ENCODE measurements at regions not wholly inside any gene's neighbourhood (a gene's known extent, or its start where the extent isn't known, plus 50 kb on each side); places are given as distances from the start of the nearest gene placed in this dataset.

DNA sequence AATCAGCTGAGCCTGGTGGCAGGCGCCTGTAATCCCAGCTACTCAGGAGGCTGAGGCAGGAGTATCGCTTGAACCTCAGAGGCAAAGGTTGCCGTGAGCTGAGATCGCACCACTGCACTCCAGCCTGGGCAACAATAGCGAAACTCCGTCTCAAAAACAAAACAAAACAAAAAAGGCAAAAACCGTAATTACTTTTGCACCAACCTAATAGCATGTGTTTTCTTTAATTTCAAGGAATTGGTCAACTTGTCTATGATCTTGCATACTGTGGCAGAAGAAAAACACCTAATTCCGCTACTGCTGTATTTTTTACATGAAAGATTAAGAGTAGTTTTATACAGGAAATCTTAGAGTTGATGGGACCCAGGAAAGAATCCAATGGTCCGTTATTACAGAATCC, 241.2 kb downstream of the COL4A1 start:
- DNase-seq (ENCODE audit: low read depth in 1 of 2, low spot score in 2 of 2) (no peak), FAIRE-seq (no peak)
- Histone ChIP-seq H2AK5ac (ENCODE audit: low read depth, low read length) (no peak overlapping the region), H2BK5ac (ENCODE audit: low read depth, low read length) (no peak overlapping the region), H4K5ac (ENCODE audit: insufficient read length, low read depth, low read length) (no peak overlapping the region), H3K4me1 (replicated peaks in 1 of 4; ENCODE audit: control insufficient read depth in 3 of 4, insufficient read depth in 4 of 4, low read length in 3 of 4) (no peaks in the 10 kb centered on the region; a peak in 1 of 7 replicates), H3K36me3 (ENCODE audit: control insufficient read depth in 2 of 4, insufficient read depth in 4 of 4, low read length in 3 of 4) (no peaks in the 10 kb centered on the region), H4K20me1 (replicated peaks in 1 of 2; ENCODE audit: control insufficient read depth in 1 of 2, insufficient read depth in 2 of 2, low read length in 2 of 2) (no peaks in the 10 kb centered on the region), H4K8ac (ENCODE audit: extremely low read depth, insufficient read depth, low read length) (no peak overlapping the region), H2BK120ac (replicated peaks; ENCODE audit: low read depth, low read length) (no peak overlapping the region), H2BK20ac (ENCODE audit: low read length) (no peak overlapping the region), H3K9ac (replicated peaks in 1 of 4; ENCODE audit: extremely low read depth in 1 of 4, low read depth in 3 of 4, low read length in 3 of 4) (no peak overlapping the region), H3K23ac (ENCODE audit: insufficient read length) (no peak overlapping the region), H4K91ac (replicated peaks; ENCODE audit: insufficient read length, low read length) (no peak overlapping the region), H3K56ac (replicated peaks; ENCODE audit: insufficient read length, low read depth, low read length) (no peak overlapping the region), H2AFZ (ENCODE audit: low read length) (no peak overlapping the region), H3K9me3 (ENCODE audit: insufficient read depth in 2 of 2, low read depth in 1 of 2, low read length in 1 of 2) (no peaks in the 10 kb centered on the region), H3K4ac (replicated peaks; ENCODE audit: insufficient read length, low read depth, low read length) (no peak overlapping the region), H3K27ac (ENCODE audit: low read depth, low read length) (no peak overlapping the region), H3K18ac (ENCODE audit: extremely low read depth, low read length) (no peak overlapping the region), H2BK15ac (ENCODE audit: low read length) (no peak overlapping the region), H3K4me2 (ENCODE audit: insufficient read depth in 1 of 2, low read depth in 2 of 2, low read length in 2 of 2) (no peak overlapping the region), H3K79me1 (ENCODE audit: low read depth, low read length) (no peaks in the 10 kb centered on the region), H3K23me2 (ENCODE audit: low read depth, low read length) (no peaks in the 10 kb centered on the region), H3K79me2 (ENCODE audit: control insufficient read depth in 1 of 2, insufficient read depth in 2 of 2, low read length in 2 of 2) (no peaks in the 10 kb centered on the region), H3K27me3 (replicated peaks in 1 of 4; ENCODE audit: control insufficient read depth in 3 of 4, extremely low read depth in 1 of 4, insufficient read depth in 3 of 4, low read length in 3 of 4) (no peaks in the 10 kb centered on the region; a peak in 1 of 7 replicates), H2BK12ac (ENCODE audit: low read depth, low read length) (no peak overlapping the region), H3K4me3 (ENCODE audit: extremely low read depth in 1 of 4, insufficient read depth in 2 of 4, low read depth in 3 of 4, low read length in 4 of 4) (no peak overlapping the region), H3K14ac (ENCODE audit: insufficient read length) (no peak overlapping the region)
- ChIA-PET CTCF (ENCODE audit: partially characterized antibody) (no interaction called here), POLR2A (ENCODE audit: partially characterized antibody) (no interaction called here)
- WGBS, 2 experiments (ENCODE audit: extremely low coverage in 1 of 2, insufficient coverage in 1 of 2, insufficient read length in 1 of 2, insufficient replicate concordance in 2 of 2, low coverage in 1 of 2, low lambda C conversion rate in 2 of 2, missing lambda C conversion rate in 1 of 2) = 88% methylated on average over 9 of the region's 9 CpGs; no CpG with 5 or more reads in 1 of the 2 experiments
- TF ChIP-seq CBX8 (IDR thresholded peaks at IDR 0.05; ENCODE audit: borderline replicate concordance, low read depth, low read length) = no peak
- TF ChIP-seq SIN3A (conservative IDR thresholded peaks at IDR 0.05 in 1 of 2, IDR thresholded peaks at IDR 0.05 in 1 of 2; ENCODE audit: low read depth in 1 of 2, low read length in 2 of 2) = no peak
- no peak for TF ChIP-seq SP2 (IDR thresholded peaks at IDR 0.05; ENCODE audit: low read length)

Data from H1 (cell line).